Lung (tissue), 11 donors: ENCODE measurements at regions not wholly inside any gene's neighbourhood (a gene's known extent, or its start where the extent isn't known, plus 50 kb on each side); places are given as distances from the start of the nearest gene placed in this dataset.

Experiments used
- ATAC-seq: fragments of 200-7000 bp; cut with Tn5 transposase; one replicate; pipeline ENCODE4 v1.9.1; 2020; ENCODE audit warnings: moderate number of reproducible peaks; ENCODE audit not compliant: insufficient read depth, low FRiP score
- DNase-seq, 3 donors: peaks; one replicate each; pipeline ENCODE4 v3.0.0-alpha.2; 2013 to 2017
- H3K27ac ChIP-seq, 2 donors: one replicate each; pipeline ENCODE4 v1.5.1; 2013; ENCODE audit warnings: mild to moderate bottlenecking in 2 of 2, moderate library complexity in 2 of 2, control low read depth in 1 of 2, inconsistent platforms in 1 of 2, low read depth in 1 of 2, low read length in 1 of 2
- H3K27me3 ChIP-seq, 3 donors: one replicate each; pipeline ENCODE4 v1.5.1; 2013; ENCODE audit warnings: low read length in 2 of 3; ENCODE audit not compliant: control insufficient read depth in 3 of 3, insufficient read depth in 3 of 3
- H3K36me3 ChIP-seq, 4 donors: one replicate each; pipeline ENCODE4 v1.5.1; 2013; ENCODE audit warnings: low read length in 4 of 4, mild to moderate bottlenecking in 1 of 4, moderate library complexity in 1 of 4; ENCODE audit not compliant: control insufficient read depth in 4 of 4, insufficient read depth in 4 of 4
- H3K4me1 ChIP-seq, 5 donors: one replicate each; pipeline ENCODE4 v1.5.1; 2013; ENCODE audit warnings: low read length in 5 of 5, mild to moderate bottlenecking in 2 of 5, moderate library complexity in 1 of 5; ENCODE audit not compliant: control insufficient read depth in 5 of 5, insufficient read depth in 5 of 5
- H3K4me3 ChIP-seq: one replicate; pipeline ENCODE4 v1.5.1; 2013; ENCODE audit warnings: mild to moderate bottlenecking, control low read depth, moderate library complexity
- H3K9ac ChIP-seq, 2 donors: one replicate each; pipeline ENCODE4 v1.5.1; 2013; ENCODE audit warnings: low read length in 2 of 2, control low read depth in 1 of 2; ENCODE audit not compliant: insufficient read depth in 1 of 2
- H3K9me3 ChIP-seq, 4 donors: one replicate each; pipeline ENCODE4 v1.5.1; 2013; ENCODE audit warnings: low read length in 3 of 4, mild to moderate bottlenecking in 1 of 4, moderate library complexity in 1 of 4; ENCODE audit not compliant: control insufficient read depth in 4 of 4, insufficient read depth in 3 of 4
- WGBS, 2 donors: extraction: QIAGEN DNeasy Blood & Tissue Kit; methylation state at CpG; one replicate each; pipeline ENCODE4 v1.1.7; 2013; 5-methylcytosine and 5-hydroxymethylcytosine counted together
- TF ChIP-seq, protein P1 (sequence below): IDR thresholded peaks from 2 replicates; pipeline ENCODE4 v1.5.1; 2012; ENCODE audit warnings: mild to moderate bottlenecking; ENCODE audit errors: control extremely low read depth, extremely low read depth
- donor health status: control.
- donor health status: control.
- donor health status: Bipolar disorder and iron deficiency.
- donor health status: healthy.
- donor health status: DM: yes; HTN: yes; CAD: no.

GRCh38 chr6:141744971-141745370 lies 387.8 kb upstream of the GJE1 start:
- TF ChIP-seq, protein P1, sequence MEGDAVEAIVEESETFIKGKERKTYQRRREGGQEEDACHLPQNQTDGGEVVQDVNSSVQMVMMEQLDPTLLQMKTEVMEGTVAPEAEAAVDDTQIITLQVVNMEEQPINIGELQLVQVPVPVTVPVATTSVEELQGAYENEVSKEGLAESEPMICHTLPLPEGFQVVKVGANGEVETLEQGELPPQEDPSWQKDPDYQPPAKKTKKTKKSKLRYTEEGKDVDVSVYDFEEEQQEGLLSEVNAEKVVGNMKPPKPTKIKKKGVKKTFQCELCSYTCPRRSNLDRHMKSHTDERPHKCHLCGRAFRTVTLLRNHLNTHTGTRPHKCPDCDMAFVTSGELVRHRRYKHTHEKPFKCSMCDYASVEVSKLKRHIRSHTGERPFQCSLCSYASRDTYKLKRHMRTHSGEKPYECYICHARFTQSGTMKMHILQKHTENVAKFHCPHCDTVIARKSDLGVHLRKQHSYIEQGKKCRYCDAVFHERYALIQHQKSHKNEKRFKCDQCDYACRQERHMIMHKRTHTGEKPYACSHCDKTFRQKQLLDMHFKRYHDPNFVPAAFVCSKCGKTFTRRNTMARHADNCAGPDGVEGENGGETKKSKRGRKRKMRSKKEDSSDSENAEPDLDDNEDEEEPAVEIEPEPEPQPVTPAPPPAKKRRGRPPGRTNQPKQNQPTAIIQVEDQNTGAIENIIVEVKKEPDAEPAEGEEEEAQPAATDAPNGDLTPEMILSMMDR: no peak
- 49 to 56% methylated on average over 3 of the region's 3 CpGs for WGBS, 2 donors
- DNase-seq: peak in 2 of 3 donors; percentile 5 to 9

DNA sequence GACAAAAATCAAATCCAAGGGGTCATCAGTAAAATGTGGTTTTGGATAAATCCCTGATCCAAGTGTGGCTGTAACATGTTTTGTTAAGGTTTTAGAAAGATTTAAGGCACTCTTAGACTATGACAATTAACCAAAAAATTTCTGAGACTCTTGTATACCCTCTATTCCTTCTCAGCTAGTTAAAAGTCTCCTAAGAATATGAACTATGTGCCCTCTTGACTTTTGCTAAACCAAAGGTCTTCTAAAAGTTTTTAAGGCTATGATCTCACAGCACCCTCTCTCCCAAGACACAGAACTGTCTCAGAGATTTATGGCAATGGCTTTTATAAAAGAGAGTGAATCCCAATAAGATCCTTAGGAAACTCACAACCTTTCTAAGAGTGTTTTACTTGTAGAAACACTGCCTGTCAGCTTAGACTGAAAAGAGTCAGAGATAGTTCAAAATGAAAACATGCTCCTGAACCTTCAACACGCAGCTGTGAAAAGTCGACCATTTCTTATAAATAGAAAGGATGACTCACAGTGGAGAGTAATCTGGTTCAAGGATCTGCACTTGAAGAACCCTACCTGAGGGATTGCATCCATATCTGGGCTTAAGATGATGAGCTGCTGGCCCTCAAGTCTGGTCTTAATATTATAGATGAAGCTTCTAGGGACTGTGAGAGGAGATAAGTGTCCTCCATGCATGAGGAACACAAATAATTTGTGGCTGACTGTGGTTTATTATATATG lies 388.4 kb upstream of the GJE1 start:
- no peaks in the 10 kb centered on the region for H3K4me1 ChIP-seq
- no peak overlapping the region for H3K9ac ChIP-seq
- no peak for DNase-seq
- no peaks in the 10 kb centered on the region for H3K36me3 ChIP-seq
- H3K27me3 ChIP-seq: no peaks in the 10 kb centered on the region
- no peak overlapping the region for H3K27ac ChIP-seq
- 80 to 83% methylated on average over 2 of the region's 2 CpGs for WGBS, 2 donors
- TF ChIP-seq, protein P1: no peak
- ATAC-seq: no peak
- H3K4me3 ChIP-seq: no peak overlapping the region
- no peaks in the 10 kb centered on the region for H3K9me3 ChIP-seq

More at GRCh38 chr6:141744971-141745370, 387.8 kb upstream of the GJE1 start:
- ATAC-seq: no peak
- H3K9me3 ChIP-seq: no peaks in the 10 kb centered on the region
- no peaks in the 10 kb centered on the region for H3K36me3 ChIP-seq
- no peak overlapping the region for H3K4me3 ChIP-seq
- H3K27ac ChIP-seq: no peak overlapping the region
- no peak overlapping the region for H3K9ac ChIP-seq
- H3K27me3 ChIP-seq: no peaks in the 10 kb centered on the region
- H3K4me1 ChIP-seq: no peaks in the 10 kb centered on the region

DNA sequence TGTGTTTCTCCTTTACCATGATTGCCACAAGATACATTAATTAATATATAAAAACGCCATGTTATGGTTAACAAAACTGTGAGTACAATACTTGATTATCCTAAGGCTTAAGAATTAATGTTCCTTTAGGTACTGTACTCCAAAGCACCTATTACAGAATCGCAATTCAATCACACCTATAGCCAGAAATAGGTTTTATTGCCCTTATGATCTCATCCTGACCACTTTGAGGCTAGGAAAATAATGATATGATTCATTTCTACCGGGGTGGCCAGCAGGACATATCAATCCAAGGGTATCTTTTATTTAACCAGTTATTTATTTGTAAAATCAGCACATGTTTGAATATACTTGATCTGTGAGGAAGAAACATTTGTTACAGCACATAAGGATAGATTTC lies 396.6 kb upstream of the GJE1 start:
- Histone ChIP-seq H3K27ac (no peak overlapping the region), H3K36me3 (no peaks in the 10 kb centered on the region), H3K27me3 (no peaks in the 10 kb centered on the region), H3K9me3 (no peaks in the 10 kb centered on the region), H3K4me3 (no peak overlapping the region), H3K4me1 (no peaks in the 10 kb centered on the region), H3K9ac (no peak overlapping the region)
- WGBS, 2 donors: 68 to 82% methylated on average over 3 of the region's 3 CpGs
- TF ChIP-seq, protein P1: no peak
- ATAC-seq: no peak
- no peak for DNase-seq

GRCh38 chr6:141735126-141735525 lies 397.6 kb upstream of the GJE1 start:
- Histone ChIP-seq H3K9me3 (no peaks in the 10 kb centered on the region), H3K27me3 (no peaks in the 10 kb centered on the region), H3K9ac (no peak overlapping the region), H3K4me3 (no peak overlapping the region), H3K27ac (no peak overlapping the region), H3K36me3 (no peaks in the 10 kb centered on the region), H3K4me1 (no peaks in the 10 kb centered on the region)
- ATAC-seq: no peak
- DNase-seq: no peak
- TF ChIP-seq, protein P1: no peak
